Fibroblast of lung (primary cell): ENCODE measurements at regions not wholly inside any gene's neighbourhood (a gene's known extent, or its start where the extent isn't known, plus 50 kb on each side); places are given as distances from the start of the nearest gene placed in this dataset.

Experiments
- CTCF ChIP-seq, 2 donors: IDR thresholded peaks in 1 of 2; conservative IDR thresholded peaks in 1 of 2; 1 replicate in 1 of 2; 2 replicates in 1 of 2; pipeline ENCODE4 v1.5.1; 2011 to 2012; ENCODE audit warnings: low read length in 2 of 2, control low read depth in 1 of 2, inconsistent platforms in 1 of 2, low read depth in 1 of 2, mild to moderate bottlenecking in 1 of 2
- EZH2 ChIP-seq: IDR thresholded peaks from 2 replicates; pipeline ENCODE4 v1.5.1; 2012; ENCODE audit warnings: low read length, control low read depth, mild to moderate bottlenecking; ENCODE audit errors: missing control alignments

- no peak for TF ChIP-seq CTCF (conservative IDR thresholded peaks at IDR 0.05 in 1 of 2, IDR thresholded peaks at IDR 0.05 in 1 of 2; ENCODE audit: low read depth in 1 of 2, low read length in 2 of 2)
- no peak for TF ChIP-seq EZH2
These were observed 236.9 kb upstream of the PRKX start for GRCh38 chrX:3950373-3950772.
